Adrenal gland (tissue), 9 donors: ENCODE measurements at regions not wholly inside any gene's neighbourhood (a gene's known extent, or its start where the extent isn't known, plus 50 kb on each side); places are given as distances from the start of the nearest gene placed in this dataset.

ENCODE experiments used
- DNase-seq, 7 donors: peaks; one replicate each; pipeline ENCODE4 v3.0.0-alpha.2; 2019 to 2020
- H3K27ac ChIP-seq, 5 donors: fragments of 200-600 bp; sonication (generic) in 4 of 5; 1 replicate in 3 of 5; 2 replicates in 2 of 5; pipeline versions ENCODE4 v1.5.1 to v1.8.0; 2016 to 2020; ENCODE audit warnings: mild to moderate bottlenecking in 1 of 5
- H3K27me3 ChIP-seq: fragments of 200-600 bp; 2 replicates; pipeline ENCODE4 v1.8.0; 2021
- H3K36me3 ChIP-seq, 2 donors: fragments of 200-600 bp; replicated peaks in 1 of 2; 1 replicate in 1 of 2; 2 replicates in 1 of 2; pipeline versions ENCODE4 v1.5.1 to v1.8.0; 2018 to 2022
- H3K4me1 ChIP-seq, 2 donors: fragments of 200-600 bp; replicated peaks in 1 of 2; 1 replicate in 1 of 2; 2 replicates in 1 of 2; pipeline versions ENCODE4 v1.5.1 to v1.8.0; 2018 to 2021
- H3K4me3 ChIP-seq, 4 donors: fragments of 200-600 bp; sonication (generic) in 3 of 4; one replicate each; pipeline ENCODE4 v1.5.1; 2016 to 2018
- H3K9me3 ChIP-seq, 3 donors: fragments of 200-600 bp; sonication (generic) in 1 of 3; replicated peaks in 1 of 3; 1 replicate in 2 of 3; 2 replicates in 1 of 3; pipeline versions ENCODE4 v1.5.1 to v1.8.0; 2016 to 2021
- POLR2A ChIP-seq, 2 donors: fragments of 450-650 bp; IDR thresholded peaks; one replicate each; pipeline ENCODE4 v1.6.1; 2017; ENCODE audit warnings: antibody characterized with exemption in 2 of 2, mild to moderate bottlenecking in 2 of 2, moderate library complexity in 1 of 2
- WGBS, 4 donors: extraction: QIAGEN DNeasy Blood & Tissue Kit in 2 of 4; methylation state at CpG; one replicate each; pipeline versions ENCODE4 v1.1.5 to v1.1.7; 2013 to 2017; 5-methylcytosine and 5-hydroxymethylcytosine counted together
- intact Hi-C, 2 donors: fragments of 100-400 bp; cut with DNase I; formaldehyde crosslinking; loops; one replicate each; pipeline versions ENCODE4 v1.14.1 to v1.15.0; 2022 to 2023
- TF ChIP-seq, protein P1 (sequence below), 6 experiments: fragments of 450-650 bp in 4 of 6; fragments of 200-600 bp in 2 of 6; sonication (generic) in 1 of 6; IDR thresholded peaks; 1 replicate in 5 of 6; 2 replicates in 1 of 6; pipeline versions ENCODE4 v1.5.1 to v1.8.0; 2016 to 2021; ENCODE audit warnings: antibody characterized with exemption in 6 of 6, mild to moderate bottlenecking in 2 of 6, moderate library complexity in 1 of 6
- donor health status: healthy with polysubstance abuse.
- donor health status: Bipolar disorder and iron deficiency.
- donor health status: DM: yes; HTN: yes; CAD: no.
- donor health status: DM: no; HTN: no; CAD: no.
- donor health status: DM: no; HTN: no; CAD: no.

DNA sequence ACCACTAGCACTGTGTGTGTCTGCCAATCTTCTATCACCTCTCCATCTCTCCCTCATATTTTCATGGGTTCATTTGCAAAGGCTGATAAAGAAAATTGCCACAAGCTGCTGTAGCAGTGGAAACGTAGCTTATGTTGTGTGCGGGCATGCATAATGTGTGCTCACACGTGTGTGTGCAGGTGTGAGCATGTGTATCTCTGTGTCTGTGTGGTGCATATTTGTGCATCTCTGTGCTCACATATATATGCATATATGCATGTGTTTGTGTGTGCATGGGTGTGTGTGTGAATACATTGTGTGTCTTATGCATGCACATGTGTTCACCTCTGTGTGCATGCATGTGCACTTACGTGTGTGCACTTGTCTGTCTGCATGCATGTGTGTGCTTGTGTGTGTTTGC lies 181.8 kb upstream of the UBL3 start:
- TF ChIP-seq, protein P1, sequence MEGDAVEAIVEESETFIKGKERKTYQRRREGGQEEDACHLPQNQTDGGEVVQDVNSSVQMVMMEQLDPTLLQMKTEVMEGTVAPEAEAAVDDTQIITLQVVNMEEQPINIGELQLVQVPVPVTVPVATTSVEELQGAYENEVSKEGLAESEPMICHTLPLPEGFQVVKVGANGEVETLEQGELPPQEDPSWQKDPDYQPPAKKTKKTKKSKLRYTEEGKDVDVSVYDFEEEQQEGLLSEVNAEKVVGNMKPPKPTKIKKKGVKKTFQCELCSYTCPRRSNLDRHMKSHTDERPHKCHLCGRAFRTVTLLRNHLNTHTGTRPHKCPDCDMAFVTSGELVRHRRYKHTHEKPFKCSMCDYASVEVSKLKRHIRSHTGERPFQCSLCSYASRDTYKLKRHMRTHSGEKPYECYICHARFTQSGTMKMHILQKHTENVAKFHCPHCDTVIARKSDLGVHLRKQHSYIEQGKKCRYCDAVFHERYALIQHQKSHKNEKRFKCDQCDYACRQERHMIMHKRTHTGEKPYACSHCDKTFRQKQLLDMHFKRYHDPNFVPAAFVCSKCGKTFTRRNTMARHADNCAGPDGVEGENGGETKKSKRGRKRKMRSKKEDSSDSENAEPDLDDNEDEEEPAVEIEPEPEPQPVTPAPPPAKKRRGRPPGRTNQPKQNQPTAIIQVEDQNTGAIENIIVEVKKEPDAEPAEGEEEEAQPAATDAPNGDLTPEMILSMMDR (IDR thresholded peaks at IDR 0.05) = no peak
- no peak for TF ChIP-seq POLR2A (IDR thresholded peaks at IDR 0.05)
- WGBS, 4 donors = 76 to 90% (median 86%) methylated on average over 4 of the region's 4 CpGs

DNA sequence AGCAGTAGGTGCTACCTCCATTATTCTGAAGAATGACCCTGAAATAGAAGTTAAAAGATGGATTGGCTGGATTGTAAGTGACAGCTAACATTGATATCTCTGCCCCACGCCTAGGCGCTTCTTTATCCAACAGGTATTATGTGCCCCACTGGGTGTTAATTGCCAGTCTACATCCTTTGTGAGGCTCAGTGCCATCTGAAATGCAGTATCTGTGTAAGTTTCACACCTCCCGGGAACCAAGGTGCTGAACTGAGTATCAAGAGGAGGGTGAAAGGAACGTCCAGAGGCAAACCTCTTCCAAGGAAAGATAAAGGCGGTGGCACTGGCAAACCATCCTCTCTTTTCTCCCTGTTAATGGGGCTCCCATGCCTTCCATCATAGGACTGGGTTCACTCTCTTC lies 181.1 kb upstream of the UBL3 start:
- 82 to 94% (median 84%) methylated on average over 5 of the region's 5 CpGs for WGBS, 4 donors

More for the DNA sequence above, 181.8 kb upstream of the UBL3 start:
- no peaks in the 10 kb centered on the region for H3K36me3 ChIP-seq
- intact Hi-C loops = no loop called here
- no peak overlapping the region for H3K4me3 ChIP-seq
- no peaks in the 10 kb centered on the region for H3K4me1 ChIP-seq
- no peaks in the 10 kb centered on the region for H3K27me3 ChIP-seq
- no peak for DNase-seq
- no peaks in the 10 kb centered on the region for H3K9me3 ChIP-seq
- no peak overlapping the region for H3K27ac ChIP-seq

DNA sequence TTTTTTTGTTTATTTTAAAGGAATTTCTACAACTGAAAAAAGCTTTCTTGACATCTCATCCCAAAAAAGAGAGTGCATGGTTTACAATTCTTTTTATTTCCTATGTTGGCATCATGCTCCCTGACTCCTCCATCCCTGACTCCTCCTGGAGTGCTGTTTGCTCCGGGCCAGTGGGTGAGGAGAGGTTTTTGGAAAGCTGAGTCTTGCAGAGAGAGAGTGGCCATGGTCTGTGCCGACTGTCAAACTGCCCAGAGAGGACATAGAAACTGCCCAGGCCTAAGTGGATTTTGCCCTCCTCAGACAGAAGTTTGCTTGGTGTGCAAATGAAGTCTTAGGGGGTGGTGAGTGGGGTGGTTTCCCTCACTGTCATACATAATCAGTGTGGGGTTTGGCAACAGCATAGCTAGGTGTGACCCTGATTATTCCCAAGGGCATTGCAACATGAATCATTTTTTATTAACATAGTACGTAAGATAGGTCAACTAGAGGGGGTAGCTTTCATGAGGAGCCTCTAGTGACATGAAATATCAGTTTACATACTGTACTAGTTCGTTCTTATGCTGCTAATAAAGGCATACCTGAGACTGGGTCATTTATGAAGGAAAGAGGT lies 179.8 kb upstream of the UBL3 start:
- Histone ChIP-seq H3K36me3 (no peaks in the 10 kb centered on the region), H3K4me1 (no peaks in the 10 kb centered on the region), H3K27me3 (no peaks in the 10 kb centered on the region), H3K27ac (no peak overlapping the region), H3K9me3 (no peaks in the 10 kb centered on the region), H3K4me3 (no peak overlapping the region)
- 66 to 84% (median 69%) methylated on average over 4 of the region's 4 CpGs for WGBS, 4 donors
- intact Hi-C loops = no loop called here
- TF ChIP-seq, protein P1 (IDR thresholded peaks at IDR 0.05) = no peak
- no peak for TF ChIP-seq POLR2A (IDR thresholded peaks at IDR 0.05)
- no peak for DNase-seq

More for the DNA sequence above, 181.1 kb upstream of the UBL3 start:
- no peaks in the 10 kb centered on the region for H3K36me3 ChIP-seq
- H3K9me3 ChIP-seq = no peaks in the 10 kb centered on the region
- H3K4me3 ChIP-seq = no peak overlapping the region
- H3K27ac ChIP-seq = no peak overlapping the region
- no peaks in the 10 kb centered on the region for H3K4me1 ChIP-seq
- DNase-seq = no peak
- intact Hi-C loops = no loop called here
- TF ChIP-seq, protein P1 (IDR thresholded peaks at IDR 0.05) = no peak
- no peak for TF ChIP-seq POLR2A (IDR thresholded peaks at IDR 0.05)
- H3K27me3 ChIP-seq = no peaks in the 10 kb centered on the region

DNA sequence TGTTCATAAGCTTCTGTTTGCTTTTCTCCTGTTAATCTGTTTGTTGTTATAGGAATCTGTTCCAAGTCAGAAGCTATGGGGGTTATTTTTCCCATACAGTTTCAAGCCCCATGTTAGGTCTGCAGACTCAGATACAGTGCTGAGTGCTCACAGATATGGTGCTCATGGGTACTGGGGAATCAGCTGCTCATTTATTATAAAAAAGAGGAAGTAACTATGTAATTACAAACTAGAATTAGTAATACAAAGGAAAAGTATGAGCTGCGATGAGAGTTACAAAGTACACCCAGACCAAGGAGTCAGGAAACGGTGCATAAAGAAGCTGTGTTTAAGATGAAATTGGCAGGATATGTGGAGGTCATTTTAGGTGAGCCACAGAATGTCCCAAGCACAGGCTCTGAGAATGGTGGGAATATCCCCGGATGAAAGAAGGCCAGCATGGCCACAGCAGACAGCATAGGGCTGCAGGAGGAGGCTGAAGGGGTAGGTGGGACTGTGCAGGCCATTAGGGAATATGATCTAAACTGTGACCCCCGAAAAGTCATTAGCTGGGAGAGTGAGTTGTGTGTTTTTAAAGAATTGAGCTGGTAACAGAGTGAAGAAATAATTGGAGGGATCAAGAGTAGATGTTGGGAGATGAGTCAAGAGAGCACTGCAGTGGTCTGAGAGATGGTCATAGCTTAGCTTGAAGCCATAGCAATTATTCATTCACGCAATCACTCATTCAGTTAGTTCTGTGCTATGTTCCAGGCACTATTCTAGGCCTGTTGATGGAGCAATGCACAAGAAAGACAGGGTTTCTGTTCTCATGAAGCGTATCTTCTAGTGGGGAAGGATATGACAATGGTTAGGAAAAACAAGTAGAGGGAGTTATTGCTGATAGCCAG lies 177.4 kb upstream of the UBL3 start:
- intact Hi-C loops = no loop called here
- no peaks in the 10 kb centered on the region for H3K27me3 ChIP-seq
- DNase-seq = no peak
- H3K27ac ChIP-seq = no peak overlapping the region
- no peaks in the 10 kb centered on the region for H3K4me1 ChIP-seq
- H3K36me3 ChIP-seq = no peaks in the 10 kb centered on the region
- H3K9me3 ChIP-seq = no peaks in the 10 kb centered on the region
- WGBS, 4 donors = 79 to 86% (median 83%) methylated on average over 6 of the region's 6 CpGs
- TF ChIP-seq, protein P1 (IDR thresholded peaks at IDR 0.05) = no peak
- TF ChIP-seq POLR2A (IDR thresholded peaks at IDR 0.05) = no peak
- H3K4me3 ChIP-seq = no peak overlapping the region
